ENCODE measurements at regions not wholly inside any gene's neighbourhood (a gene's known extent, or its start where the extent isn't known, plus 50 kb on each side); places are given as distances from the start of the nearest gene placed in this dataset.

DNA sequence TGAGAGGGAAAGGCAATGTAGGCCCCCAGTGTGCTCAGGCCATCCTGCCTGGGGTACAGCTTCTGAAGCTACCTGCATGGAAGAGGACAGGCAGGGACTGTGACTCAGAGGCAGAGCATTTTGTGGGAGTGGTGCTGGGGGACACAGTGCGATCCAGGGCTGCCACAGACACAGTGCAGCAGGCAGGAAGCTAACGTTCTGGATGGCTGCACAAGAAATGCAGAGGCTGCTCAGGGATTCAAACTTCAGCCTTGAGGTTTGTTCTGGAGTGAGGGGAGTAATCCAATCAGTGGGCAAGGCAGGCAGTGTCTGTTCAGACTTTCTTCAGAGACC, 648.0 kb upstream of the IGFBP3 start:
- TF ChIP-seq, protein P1, sequence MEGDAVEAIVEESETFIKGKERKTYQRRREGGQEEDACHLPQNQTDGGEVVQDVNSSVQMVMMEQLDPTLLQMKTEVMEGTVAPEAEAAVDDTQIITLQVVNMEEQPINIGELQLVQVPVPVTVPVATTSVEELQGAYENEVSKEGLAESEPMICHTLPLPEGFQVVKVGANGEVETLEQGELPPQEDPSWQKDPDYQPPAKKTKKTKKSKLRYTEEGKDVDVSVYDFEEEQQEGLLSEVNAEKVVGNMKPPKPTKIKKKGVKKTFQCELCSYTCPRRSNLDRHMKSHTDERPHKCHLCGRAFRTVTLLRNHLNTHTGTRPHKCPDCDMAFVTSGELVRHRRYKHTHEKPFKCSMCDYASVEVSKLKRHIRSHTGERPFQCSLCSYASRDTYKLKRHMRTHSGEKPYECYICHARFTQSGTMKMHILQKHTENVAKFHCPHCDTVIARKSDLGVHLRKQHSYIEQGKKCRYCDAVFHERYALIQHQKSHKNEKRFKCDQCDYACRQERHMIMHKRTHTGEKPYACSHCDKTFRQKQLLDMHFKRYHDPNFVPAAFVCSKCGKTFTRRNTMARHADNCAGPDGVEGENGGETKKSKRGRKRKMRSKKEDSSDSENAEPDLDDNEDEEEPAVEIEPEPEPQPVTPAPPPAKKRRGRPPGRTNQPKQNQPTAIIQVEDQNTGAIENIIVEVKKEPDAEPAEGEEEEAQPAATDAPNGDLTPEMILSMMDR (IDR thresholded peaks at IDR 0.05), result no peak
- TF ChIP-seq POLR2A (IDR thresholded peaks at IDR 0.05), result no peak

All from thyroid gland (tissue), 4 donors.